ENCODE measurements at regions not wholly inside any gene's neighbourhood (a gene's known extent, or its start where the extent isn't known, plus 50 kb on each side); places are given as distances from the start of the nearest gene placed in this dataset.

- no peak for FAIRE-seq
- TF ChIP-seq SPI1 (IDR thresholded peaks at IDR 0.05; ENCODE audit: low read depth, low read length): no peak
- TF ChIP-seq POU2F2 (IDR thresholded peaks at IDR 0.05; ENCODE audit: low read depth, low read length): no peak
- no peak for TF ChIP-seq POLR2A (IDR thresholded peaks at IDR 0.05; ENCODE audit: low read depth, low read length)
- no peak for TF ChIP-seq TAF1 (IDR thresholded peaks at IDR 0.05; ENCODE audit: low read depth, low read length)
- no peak for DNase-seq (ENCODE audit: insufficient read length, low spot score)
These were observed 208.7 kb downstream of the LMX1A start for GRCh38 chr1:165147799-165148198.

GRCh38 chr1:165144757-165145397 is 211.6 kb downstream of the LMX1A start:
- DNase-seq (ENCODE audit: insufficient read length, low spot score) (no peak), FAIRE-seq (peak; percentile 52)
- TF ChIP-seq SPI1 (IDR thresholded peaks at IDR 0.05; ENCODE audit: low read depth, low read length) (no peak), TAF1 (IDR thresholded peaks at IDR 0.05; ENCODE audit: low read depth, low read length) (no peak)

- no peak for FAIRE-seq
- no peak for DNase-seq (ENCODE audit: insufficient read length, low spot score)
- TF ChIP-seq POLR2AphosphoS5 (IDR thresholded peaks at IDR 0.05; ENCODE audit: low read depth, low read length) (no peak), PAX5 (IDR thresholded peaks at IDR 0.05; ENCODE audit: insufficient read depth, low read length, severe bottlenecking) (no peak), TAF1 (IDR thresholded peaks at IDR 0.05; ENCODE audit: low read depth, low read length) (no peak), POLR2A (IDR thresholded peaks at IDR 0.05; ENCODE audit: low read depth, low read length) (no peak), POU2F2 (IDR thresholded peaks at IDR 0.05; ENCODE audit: low read depth, low read length) (no peak), SPI1 (IDR thresholded peaks at IDR 0.05; ENCODE audit: low read depth, low read length) (no peak)
These were observed 213.0 kb downstream of the LMX1A start for GRCh38 chr1:165143437-165144065.

GRCh38 chr1:165138960-165139359 is 217.6 kb downstream of the LMX1A start:
- DNase-seq (ENCODE audit: insufficient read length, low spot score): no peak
- no peak for TF ChIP-seq TAF1 (IDR thresholded peaks at IDR 0.05; ENCODE audit: low read depth, low read length)
- TF ChIP-seq POLR2A (IDR thresholded peaks at IDR 0.05; ENCODE audit: low read depth, low read length): no peak
- no peak for TF ChIP-seq SPI1 (IDR thresholded peaks at IDR 0.05; ENCODE audit: low read depth, low read length)
- no peak for TF ChIP-seq PAX5 (IDR thresholded peaks at IDR 0.05; ENCODE audit: insufficient read depth, low read length, severe bottlenecking)
- no peak for TF ChIP-seq POLR2AphosphoS5 (IDR thresholded peaks at IDR 0.05; ENCODE audit: low read depth, low read length)
- no peak for TF ChIP-seq POU2F2 (IDR thresholded peaks at IDR 0.05; ENCODE audit: low read depth, low read length)
- FAIRE-seq: no peak

- DNase-seq (ENCODE audit: insufficient read length, low spot score) (no peak), FAIRE-seq (no peak)
- no peak for TF ChIP-seq TAF1 (IDR thresholded peaks at IDR 0.05; ENCODE audit: low read depth, low read length)
- TF ChIP-seq POU2F2 (IDR thresholded peaks at IDR 0.05; ENCODE audit: low read depth, low read length): no peak
- no peak for TF ChIP-seq POLR2A (IDR thresholded peaks at IDR 0.05; ENCODE audit: low read depth, low read length)
- TF ChIP-seq PAX5 (IDR thresholded peaks at IDR 0.05; ENCODE audit: insufficient read depth, low read length, severe bottlenecking): no peak
- no peak for TF ChIP-seq POLR2AphosphoS5 (IDR thresholded peaks at IDR 0.05; ENCODE audit: low read depth, low read length)
- TF ChIP-seq SPI1 (IDR thresholded peaks at IDR 0.05; ENCODE audit: low read depth, low read length): no peak
These were observed 218.8 kb downstream of the LMX1A start for GRCh38 chr1:165137551-165138316.

GRCh38 chr1:165134431-165134830 is 222.1 kb downstream of the LMX1A start:
- DNase-seq (ENCODE audit: insufficient read length, low spot score) (no peak), FAIRE-seq (no peak)
- no peak for TF ChIP-seq POLR2A (IDR thresholded peaks at IDR 0.05; ENCODE audit: low read depth, low read length)
- no peak for TF ChIP-seq POLR2AphosphoS5 (IDR thresholded peaks at IDR 0.05; ENCODE audit: low read depth, low read length)
- no peak for TF ChIP-seq SPI1 (IDR thresholded peaks at IDR 0.05; ENCODE audit: low read depth, low read length)
- no peak for TF ChIP-seq PAX5 (IDR thresholded peaks at IDR 0.05; ENCODE audit: insufficient read depth, low read length, severe bottlenecking)
- no peak for TF ChIP-seq TAF1 (IDR thresholded peaks at IDR 0.05; ENCODE audit: low read depth, low read length)
- no peak for TF ChIP-seq POU2F2 (IDR thresholded peaks at IDR 0.05; ENCODE audit: low read depth, low read length)

- peak; percentile 18 for DNase-seq (ENCODE audit: insufficient read length, low spot score)
- peak; percentile 85 for FAIRE-seq
- TF ChIP-seq PAX5 (IDR thresholded peaks at IDR 0.05; ENCODE audit: insufficient read depth, low read length, severe bottlenecking) (no peak), POLR2AphosphoS5 (IDR thresholded peaks at IDR 0.05; ENCODE audit: low read depth, low read length) (no peak), POU2F2 (IDR thresholded peaks at IDR 0.05; ENCODE audit: low read depth, low read length) (no peak), SPI1 (IDR thresholded peaks at IDR 0.05; ENCODE audit: low read depth, low read length) (no peak), TAF1 (IDR thresholded peaks at IDR 0.05; ENCODE audit: low read depth, low read length) (no peak), POLR2A (IDR thresholded peaks at IDR 0.05; ENCODE audit: low read depth, low read length) (no peak)
These were observed 226.8 kb downstream of the LMX1A start for GRCh38 chr1:165129568-165130164.

- DNase-seq (ENCODE audit: insufficient read length, low spot score): no peak
- no peak for FAIRE-seq
- TF ChIP-seq SPI1 (IDR thresholded peaks at IDR 0.05; ENCODE audit: low read depth, low read length): no peak
- TF ChIP-seq POLR2A (IDR thresholded peaks at IDR 0.05; ENCODE audit: low read depth, low read length): no peak
- no peak for TF ChIP-seq POU2F2 (IDR thresholded peaks at IDR 0.05; ENCODE audit: low read depth, low read length)
- no peak for TF ChIP-seq TAF1 (IDR thresholded peaks at IDR 0.05; ENCODE audit: low read depth, low read length)
- no peak for TF ChIP-seq POLR2AphosphoS5 (IDR thresholded peaks at IDR 0.05; ENCODE audit: low read depth, low read length)
- no peak for TF ChIP-seq PAX5 (IDR thresholded peaks at IDR 0.05; ENCODE audit: insufficient read depth, low read length, severe bottlenecking)
These were observed 231.7 kb downstream of the LMX1A start for GRCh38 chr1:165124772-165125171.

GRCh38 chr1:165119086-165119485 is 237.4 kb downstream of the LMX1A start:
- DNase-seq (ENCODE audit: insufficient read length, low spot score) (no peak), FAIRE-seq (no peak)
- TF ChIP-seq TAF1 (IDR thresholded peaks at IDR 0.05; ENCODE audit: low read depth, low read length) (no peak), POLR2AphosphoS5 (IDR thresholded peaks at IDR 0.05; ENCODE audit: low read depth, low read length) (no peak), PAX5 (IDR thresholded peaks at IDR 0.05; ENCODE audit: insufficient read depth, low read length, severe bottlenecking) (no peak), POU2F2 (IDR thresholded peaks at IDR 0.05; ENCODE audit: low read depth, low read length) (no peak), SPI1 (IDR thresholded peaks at IDR 0.05; ENCODE audit: low read depth, low read length) (no peak), POLR2A (IDR thresholded peaks at IDR 0.05; ENCODE audit: low read depth, low read length) (no peak)
